Stimulated activated CD4-positive, alpha-beta T cell treated with anti-CD3 and anti-CD28 coated beads, TNF-alpha, amount 100 ng/mL, for 4 hours (primary cell): ENCODE measurements at regions not wholly inside any gene's neighbourhood (a gene's known extent, or its start where the extent isn't known, plus 50 kb on each side); places are given as distances from the start of the nearest gene placed in this dataset.
"Not testable (repeated sequence)": the region's sequence is repeated elsewhere in the genome, so short reads cannot be mapped to it uniquely, and the experiment has no call there.

Experiments
- DNase-seq, 3 experiments: peaks; one replicate each; pipeline ENCODE4 v3.0.0-alpha.2; 2020; ENCODE audit warnings: low read depth in 3 of 3

DNA sequence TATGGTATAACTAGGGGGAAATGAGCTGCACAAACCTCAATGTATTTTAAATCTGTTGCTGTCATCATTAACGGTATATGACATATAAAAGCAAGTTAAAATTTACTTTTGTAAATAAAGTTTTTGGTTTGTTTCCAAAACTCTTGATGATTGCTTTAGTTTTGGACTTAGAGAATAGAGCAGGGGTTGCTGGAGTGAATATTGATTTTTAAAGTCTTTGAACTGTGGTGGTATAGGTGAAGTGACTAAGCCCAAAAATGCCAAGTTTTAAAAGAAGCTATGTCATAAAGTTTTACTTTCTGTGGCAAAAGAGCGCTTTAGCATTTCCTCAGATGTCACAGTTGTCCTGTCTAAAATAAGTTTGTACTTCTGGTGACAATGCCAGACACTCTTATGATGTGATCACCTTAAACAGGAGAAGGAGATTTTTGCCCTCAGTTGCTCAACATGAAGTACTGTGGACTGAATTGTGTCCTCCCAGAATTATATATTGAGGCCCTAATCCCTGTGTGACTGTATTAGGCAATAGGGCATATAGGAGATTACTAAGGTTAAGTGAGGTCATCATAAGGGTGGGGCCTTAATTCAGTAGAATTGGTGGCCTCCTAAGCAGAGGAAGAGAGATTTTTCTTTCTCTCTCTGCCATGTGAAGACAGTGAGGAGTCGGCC lies 175.2 kb upstream of the PLGLB1 start:
- not testable (repeated sequence) for DNase-seq

DNA sequence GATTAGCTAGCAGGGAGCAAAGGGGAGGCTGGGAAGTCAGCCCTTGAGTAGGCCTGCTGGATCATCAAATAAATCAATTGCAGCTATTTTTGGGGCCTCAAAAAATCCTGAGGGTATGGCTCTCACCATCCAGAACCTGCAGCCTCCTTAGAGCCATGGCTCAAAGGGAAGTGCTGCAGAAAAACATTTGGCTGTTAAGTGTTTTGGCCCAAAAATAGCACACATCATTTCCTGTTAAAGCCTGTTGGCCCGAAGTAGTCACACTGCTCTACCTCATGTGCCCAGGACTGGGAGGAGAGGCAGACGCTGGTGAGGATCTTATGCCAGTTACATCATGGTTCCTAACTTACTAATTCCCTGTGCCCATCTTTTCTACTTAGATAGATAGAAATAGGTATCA lies 176.8 kb upstream of the PLGLB1 start:
- not testable (repeated sequence) for DNase-seq

DNA sequence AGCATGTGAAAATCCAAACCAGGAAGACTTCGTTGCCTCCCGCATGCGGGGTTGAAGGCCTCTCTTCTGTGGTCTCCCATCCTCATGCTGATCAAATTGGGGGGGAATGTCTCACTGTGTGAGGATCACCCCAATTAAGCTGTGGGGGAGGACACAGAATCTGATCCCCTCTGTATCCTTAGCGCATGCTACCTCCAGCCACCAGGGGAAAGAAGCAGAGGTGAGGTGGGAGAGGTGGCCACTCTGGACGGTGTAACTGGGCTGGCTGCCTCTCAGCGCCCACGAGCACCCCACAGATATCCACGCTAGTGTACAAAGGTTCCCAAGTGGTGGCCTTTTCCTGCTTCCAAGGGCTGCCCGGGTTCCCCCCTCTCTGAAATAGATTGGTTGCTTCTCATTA lies 177.6 kb upstream of the PLGLB1 start:
- not testable (repeated sequence) for DNase-seq

DNA sequence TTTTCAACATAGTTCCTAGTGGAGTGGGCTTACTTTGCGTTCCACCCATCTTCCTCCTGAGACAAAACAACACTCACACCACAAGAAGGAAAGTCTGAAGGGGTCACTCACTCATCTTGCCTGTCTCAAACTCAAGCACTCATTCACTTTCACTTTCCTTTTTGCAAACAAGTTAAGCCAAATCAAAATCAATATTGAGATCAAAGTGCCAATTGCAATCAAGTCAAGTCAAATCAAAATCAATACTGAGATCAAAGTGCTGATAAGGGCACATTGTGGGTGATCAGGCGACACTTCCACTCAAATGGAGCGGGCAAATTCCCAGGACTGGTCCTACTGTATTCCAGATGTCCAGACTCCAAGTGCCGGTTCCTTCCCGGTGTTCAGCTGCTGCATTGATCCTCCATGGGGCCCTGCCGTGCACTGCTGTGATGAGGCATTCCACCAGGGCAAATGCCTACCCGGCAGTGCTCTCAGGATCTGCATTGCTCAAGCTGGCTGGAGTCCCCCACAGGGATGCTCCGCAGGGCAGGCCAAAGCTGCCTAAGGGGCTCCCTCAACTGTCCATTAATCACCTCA lies 183.0 kb upstream of the PLGLB1 start:
- DNase-seq: not testable (repeated sequence)

DNA sequence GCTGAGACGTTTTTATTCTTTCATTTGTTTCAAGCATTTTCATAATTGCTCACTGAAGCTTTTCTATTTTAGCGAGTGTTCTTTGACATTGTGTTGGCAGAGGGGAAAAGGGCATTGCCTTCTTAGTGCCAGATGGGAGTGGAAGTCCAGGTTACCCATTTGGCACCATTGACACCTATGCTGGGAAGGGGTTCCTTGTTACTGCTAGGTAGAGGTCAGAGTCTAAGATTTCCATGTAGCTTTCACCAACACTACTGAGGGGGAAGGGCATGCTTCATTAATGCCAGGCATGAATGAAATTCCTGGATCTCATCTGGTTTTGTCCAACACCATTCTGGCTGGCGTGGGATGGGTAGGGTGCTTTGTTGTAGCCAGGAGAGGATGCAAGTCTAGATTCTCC lies 191.3 kb upstream of the PLGLB1 start:
- DNase-seq: not testable (repeated sequence)

DNA sequence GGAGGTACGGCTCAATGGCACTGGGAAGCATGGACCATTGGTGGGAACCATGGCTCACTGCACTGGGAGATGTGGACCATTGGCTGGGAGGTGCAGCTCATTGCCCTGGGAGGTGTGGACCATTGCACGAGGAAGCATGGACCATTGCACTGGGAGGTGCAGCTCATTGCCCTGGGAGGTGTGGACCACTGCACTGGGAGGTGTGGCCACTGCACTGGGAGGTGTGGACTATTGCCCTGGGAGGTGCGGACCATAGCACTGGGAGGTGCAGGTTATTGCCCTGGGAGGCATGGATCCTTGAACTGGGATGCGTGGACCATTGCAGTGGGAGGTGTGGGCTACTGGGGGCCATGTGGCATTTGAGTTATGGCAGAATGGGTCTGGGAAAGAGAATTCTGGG lies 195.4 kb upstream of the PLGLB1 start:
- DNase-seq: not testable (repeated sequence)

DNA sequence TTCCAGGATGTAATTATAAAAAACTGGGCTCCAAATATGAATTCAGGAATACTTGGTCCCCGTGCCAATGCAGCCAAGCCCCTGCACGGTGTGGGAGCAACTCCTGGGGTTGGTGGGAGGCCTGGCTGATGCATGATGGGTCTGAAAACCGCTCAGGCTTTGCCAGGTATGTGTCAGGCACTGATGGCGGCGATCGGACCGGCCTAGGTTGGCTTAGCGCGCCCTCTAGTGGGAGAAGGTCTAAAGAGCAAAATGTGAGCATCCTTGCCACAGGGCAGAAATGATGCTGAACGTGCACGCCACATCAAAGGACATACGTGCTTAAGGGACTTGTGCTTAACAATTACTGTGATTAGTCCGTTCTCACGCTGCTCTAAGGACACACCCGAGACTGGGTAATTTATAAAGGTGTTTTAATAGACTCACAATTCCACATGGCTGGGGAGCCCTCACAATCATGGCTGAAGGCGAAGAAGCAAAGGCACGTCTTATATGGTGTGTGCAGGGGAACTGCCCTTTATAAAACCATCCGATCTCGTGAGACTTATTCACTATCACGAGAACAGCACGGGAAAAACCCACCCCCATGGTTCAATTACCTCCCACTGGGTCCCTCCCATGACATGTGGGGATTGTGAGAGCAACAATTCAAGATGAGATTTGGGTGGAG lies 196.2 kb upstream of the PLGLB1 start:
- peak; percentile 39 to 79 (median 56) for DNase-seq

DNA sequence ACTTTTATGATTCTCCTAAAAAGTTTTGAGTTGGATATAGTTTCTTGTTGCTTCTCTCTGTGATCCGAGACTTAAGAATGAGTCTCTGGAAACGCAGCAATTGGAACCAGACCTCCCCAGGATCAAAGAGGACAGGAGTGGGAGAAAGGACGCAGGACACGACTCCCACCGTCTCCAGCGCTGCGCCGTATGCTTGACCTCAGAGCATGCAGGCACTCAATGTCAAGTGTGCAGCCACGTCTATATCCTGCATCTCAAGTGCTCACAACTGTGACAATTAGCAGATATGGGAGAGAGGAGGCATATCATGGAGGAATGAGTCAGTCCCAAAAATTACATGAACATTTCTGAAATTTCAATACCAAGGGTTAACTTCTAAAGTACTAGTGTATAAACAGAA lies 199.0 kb upstream of the PLGLB1 start:
- DNase-seq: not testable (repeated sequence)

DNA sequence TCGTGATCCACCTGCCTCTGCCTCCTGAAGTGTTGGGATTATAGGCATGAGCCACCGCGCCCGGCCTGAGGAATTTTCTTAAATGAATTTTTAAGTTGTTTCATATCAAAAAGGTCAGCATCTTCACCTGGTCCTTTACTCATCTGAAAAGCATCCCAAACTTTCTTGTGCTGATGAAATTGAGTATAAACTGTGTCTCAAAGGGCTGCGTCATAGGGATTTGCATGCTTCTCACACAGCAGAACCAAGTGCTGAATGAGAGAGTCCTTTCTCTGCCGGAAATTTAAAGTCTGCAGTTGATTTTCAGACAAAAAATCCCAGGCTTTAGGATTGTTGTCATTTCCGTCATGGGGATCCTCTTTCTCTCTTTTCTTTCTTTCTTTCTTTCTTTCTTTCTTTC lies 200.5 kb upstream of the PLGLB1 start:
- DNase-seq: not testable (repeated sequence)

DNA sequence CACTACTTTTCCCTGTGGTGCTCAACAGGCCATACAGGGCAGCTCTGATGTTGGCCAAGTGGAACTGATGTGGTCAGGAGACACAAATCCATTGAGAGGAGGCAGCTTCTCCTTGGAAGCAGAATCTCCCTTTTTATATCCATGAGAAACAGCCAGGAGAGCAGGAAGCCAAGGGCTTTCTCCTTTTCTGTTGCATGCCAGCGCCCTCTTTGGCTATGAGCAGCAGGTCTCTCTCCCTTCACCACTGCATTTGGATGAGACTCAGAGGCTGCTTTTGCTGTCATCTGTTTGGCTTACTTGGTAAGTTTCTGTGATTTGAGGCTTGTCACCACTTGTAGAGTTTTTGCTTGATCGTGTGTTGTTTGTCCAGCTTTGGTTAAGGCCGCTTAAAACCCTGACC lies 202.2 kb upstream of the PLGLB1 start:
- not testable (repeated sequence) for DNase-seq

DNA sequence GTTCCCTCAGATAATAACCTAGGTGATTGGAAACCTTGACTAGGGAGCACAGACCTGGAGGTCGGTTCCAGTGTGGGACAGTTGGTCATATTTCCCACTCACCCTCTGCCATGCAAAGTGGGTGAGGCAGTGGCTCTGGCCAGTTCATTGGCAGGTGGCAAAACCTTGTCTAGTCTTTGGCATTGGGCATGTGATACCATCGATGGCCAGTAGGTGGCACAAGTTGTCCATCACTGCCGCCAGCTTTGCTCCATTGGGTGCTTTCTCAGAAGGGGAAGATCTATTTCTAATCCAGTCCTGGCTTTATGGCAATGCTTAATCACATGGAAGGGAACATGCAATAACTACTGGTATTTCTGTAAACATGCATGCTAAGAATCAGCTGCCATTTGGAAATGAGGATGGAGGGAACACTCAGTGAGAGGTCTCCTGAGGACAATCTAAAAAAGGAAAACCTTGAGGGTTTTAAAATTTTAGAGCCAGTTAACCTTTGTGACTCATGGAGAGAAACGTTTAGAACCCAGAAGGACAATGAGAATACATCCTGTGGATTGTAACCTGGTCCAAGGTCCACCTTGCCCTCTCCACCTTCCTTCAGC lies 207.5 kb upstream of the PLGLB1 start:
- DNase-seq: not testable (repeated sequence)

DNA sequence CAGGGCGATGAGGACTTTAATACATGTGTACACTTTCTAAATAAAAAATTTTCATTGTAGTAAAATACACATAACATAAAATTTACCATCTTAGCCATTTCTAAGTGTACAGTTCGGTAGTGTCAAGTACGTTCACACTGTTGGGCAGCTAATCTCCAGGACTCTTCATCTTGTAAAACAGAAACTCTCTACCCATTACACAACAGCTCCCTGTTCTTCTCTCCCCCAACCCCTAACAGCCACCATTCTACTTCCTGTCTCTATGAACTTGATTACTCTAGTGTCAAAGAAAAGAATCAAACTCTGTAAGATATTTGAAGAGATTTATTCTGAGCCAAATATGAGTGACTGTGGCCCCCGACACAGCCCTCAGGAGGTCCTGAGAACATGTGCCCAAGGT lies 208.3 kb upstream of the PLGLB1 start:
- not testable (repeated sequence) for DNase-seq

DNA sequence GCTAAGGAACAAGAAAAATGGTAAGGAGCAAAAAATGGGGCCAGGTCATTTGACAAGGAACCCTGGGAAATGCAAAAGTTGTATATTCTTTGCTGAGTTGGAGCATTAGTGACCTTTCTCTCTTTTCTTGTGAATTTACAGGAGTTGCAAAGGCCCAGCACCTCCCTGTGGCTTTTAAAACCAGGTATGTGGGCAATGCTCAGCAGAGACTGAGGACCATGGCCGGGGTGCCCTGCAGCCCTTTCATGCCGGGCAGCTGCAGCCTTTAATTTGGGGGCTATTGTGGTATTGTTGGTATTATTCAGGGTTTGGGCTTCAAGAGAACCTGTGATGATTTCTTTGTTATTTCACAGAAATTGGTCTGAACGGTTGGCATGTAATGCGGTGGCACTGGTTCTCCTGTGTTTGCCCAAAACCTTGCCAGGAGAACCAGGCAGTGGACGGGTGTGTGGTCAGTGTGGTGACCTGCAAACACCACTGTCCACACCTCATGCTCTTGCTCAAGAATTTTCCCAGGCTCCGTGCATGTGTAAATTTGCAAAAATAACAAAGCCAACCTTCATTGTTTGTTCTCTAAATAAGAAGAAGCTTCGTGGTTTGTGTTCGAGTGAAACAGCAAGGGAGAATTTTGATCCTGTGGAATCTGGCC lies 213.8 kb upstream of the PLGLB1 start:
- DNase-seq: not testable (repeated sequence)

DNA sequence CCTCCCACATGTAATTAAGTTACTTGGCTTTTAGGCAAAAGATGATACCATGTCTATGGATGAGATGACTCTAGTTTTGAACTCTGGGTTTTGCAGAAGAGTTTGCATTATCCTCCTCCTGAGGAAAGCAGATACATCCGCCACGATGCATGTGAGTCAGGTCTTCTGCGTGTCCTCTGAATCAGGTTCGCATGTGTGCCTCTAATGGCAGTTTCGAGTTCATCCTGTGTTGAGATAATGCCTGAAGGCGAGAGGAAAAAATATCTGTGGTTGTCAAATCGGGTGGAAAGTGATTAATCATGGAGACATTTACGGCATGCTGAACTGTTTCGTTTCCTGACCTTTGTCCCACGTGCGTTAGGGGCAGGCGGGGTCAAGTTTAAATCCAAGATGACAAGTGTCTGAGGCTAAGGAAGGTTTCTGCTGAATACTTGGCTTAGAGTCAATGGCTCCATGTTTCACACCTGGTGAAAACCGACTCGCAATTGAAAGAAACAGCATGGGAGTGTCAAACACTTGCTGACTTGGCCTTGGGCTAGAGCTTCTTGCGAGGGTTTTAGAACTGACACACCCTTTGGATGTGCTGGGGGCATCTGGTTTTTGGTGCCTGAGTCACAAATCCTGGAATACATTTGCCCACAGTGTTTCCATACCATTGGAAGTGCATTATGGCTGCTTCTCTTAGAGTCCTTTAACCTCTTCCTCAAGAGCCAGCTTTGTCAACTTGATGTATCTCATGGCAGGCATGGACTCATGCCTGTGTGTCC lies 216.1 kb upstream of the PLGLB1 start:
- not testable (repeated sequence) for DNase-seq

DNA sequence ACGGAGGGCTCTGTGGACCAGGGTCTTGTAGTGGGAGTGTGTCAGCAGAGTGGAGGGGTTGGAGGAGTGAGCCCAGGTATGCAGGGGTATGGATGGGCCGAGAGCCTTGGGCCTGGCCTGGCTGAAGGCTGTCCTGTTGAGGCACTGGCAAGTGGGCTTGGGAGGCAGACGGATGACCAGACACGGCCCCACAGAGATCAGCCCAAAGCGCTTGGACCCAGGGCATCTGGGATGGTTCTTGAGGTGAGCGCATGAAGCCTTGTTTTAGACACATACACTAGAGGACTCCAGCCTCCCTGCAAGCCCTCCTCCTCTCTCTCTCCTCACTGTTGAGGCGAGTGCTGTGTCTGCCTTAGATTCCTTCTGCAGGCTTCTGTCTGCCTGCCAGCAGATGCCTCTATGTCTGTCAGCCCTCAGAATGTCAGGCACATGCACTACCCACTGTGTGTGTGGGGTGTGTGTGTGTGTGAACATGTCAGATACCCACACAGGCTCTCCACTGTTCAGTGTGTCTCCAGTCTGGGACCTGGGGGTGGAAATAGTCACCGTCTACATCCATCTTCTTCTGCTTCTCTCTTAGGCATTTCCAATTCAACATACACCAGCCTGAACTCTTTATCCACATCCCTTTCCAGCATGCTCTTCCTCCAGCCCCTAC lies 218.0 kb upstream of the PLGLB1 start:
- DNase-seq: not testable (repeated sequence)

DNA sequence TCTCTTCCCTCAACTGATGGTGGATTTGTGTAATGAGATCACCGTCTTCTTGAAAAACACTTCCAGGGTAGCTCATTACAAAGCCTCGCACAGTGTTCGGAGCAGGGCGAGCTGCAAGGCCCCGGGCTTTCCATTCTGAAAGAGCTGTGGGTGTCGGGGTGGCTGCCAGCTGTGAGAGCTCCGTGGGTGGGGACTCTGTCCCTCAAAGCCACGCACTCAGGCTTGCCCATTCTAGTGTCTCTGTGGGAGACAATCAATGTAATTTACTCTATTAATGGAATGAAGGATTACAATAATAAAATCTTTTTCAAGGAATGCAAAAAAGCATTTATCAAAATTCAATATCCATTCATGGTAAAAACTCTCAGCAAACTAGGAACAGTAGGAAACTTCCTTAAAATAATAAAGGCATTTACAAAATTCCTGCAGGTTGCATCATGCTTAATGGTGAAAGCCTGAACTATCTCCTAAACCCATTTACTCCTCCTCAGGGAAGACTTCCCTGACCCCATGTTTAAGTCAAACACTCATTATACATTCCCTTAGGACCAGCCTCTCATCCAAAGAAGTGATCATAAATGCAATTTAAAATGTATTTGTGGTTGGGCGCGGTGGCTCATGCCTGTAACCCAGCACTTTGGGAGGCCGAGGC lies 224.5 kb upstream of the PLGLB1 start:
- DNase-seq: not testable (repeated sequence)

DNA sequence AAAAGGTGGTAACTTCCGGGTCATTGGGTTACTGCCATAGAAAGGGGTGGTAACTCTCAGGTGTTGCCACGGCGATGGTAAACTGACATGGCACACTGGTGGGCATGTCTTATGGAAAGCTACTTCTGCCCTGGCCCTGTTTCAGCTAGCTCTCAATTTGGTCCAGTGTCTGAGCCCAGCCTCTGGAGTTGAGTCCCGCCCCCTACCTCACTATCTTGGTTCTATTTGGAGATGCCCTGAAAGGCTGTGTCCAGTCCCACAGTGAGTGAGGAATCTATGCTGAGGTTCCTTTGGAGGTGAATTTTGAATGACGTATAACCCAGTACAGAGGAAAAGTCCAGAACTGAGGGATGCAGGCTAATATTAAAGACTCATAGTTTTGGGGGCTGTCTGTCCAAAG lies 230.4 kb upstream of the PLGLB1 start:
- not testable (repeated sequence) for DNase-seq

DNA sequence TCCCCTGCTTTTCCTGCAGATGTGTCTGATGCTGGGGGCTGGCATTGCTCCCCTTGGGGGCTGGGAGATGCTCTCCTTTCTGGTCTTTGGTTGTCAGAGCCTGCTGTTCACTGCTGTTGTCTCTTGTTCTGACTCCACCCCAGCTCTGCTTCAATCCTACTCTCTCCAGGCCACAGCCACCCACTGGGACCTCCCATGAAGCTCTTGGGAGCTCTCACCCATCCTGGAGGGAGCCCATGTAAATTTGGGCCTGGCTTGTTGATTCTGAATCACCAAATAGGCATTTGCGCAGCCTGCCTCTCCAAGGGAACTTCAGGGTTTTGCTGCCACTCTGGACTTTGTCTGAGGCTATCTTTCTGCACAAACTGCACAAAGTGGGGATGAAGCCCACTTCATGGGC lies 232.9 kb upstream of the PLGLB1 start:
- DNase-seq: not testable (repeated sequence)

DNA sequence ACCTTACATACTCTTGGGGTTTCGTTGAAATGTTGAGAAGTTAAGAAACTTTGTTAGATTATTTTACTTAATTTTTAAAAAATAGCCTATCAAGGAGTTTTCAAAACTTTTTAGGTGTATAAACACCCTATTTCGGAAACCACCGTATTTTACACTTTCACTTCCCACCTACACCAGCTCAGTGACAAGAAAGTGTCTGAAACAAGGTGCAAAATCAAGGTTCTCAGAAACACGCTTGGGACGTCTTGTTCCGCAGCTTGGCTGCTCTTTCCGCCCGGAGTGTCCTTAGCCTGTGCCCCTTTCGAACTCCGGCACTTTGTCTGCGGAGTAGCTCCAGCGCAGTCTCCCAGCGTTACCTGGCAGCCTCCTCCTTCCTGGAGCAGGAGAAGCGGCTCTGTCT lies 233.8 kb upstream of the PLGLB1 start:
- DNase-seq: not testable (repeated sequence)

DNA sequence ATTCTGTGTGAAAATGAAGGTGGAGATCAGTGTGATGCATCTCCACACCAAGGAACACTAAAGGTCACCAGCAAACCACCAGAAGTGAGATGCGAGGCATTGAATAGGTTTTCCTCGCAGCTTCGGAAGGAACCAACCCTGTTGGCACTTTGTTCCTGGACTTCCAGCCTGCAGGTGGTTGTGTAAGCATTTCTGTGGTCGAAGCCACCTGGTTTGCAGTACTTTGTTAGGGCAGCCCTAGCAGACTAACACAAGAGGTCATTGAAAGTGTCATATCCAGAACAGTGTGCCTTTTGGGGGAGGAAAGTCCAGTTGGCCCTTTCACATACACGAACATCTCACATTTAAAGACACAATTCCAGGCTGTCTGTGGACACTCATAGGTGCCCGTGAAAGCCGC lies 237.2 kb upstream of the PLGLB1 start:
- not testable (repeated sequence) for DNase-seq
